Osteocyte (in vitro differentiated cells): ENCODE measurements at regions not wholly inside any gene's neighbourhood (a gene's known extent, or its start where the extent isn't known, plus 50 kb on each side); places are given as distances from the start of the nearest gene placed in this dataset.

Source experiments
- DNase-seq: peaks from one replicate; pipeline ENCODE4 v3.0.0; 2021; ENCODE audit warnings: mixed read lengths; ENCODE audit not compliant: unreplicated experiment; ENCODE audit errors: extremely low spot score
- H3K27ac Mint-ChIP-seq: one replicate; pipeline ENCODE4 v1.8.0; 2021; ENCODE audit warnings: mild to moderate bottlenecking, mixed read lengths; ENCODE audit not compliant: unreplicated experiment
- H3K27me3 Mint-ChIP-seq: one replicate; pipeline ENCODE4 v1.8.0; 2021; ENCODE audit warnings: mixed read lengths; ENCODE audit not compliant: unreplicated experiment
- H3K36me3 Mint-ChIP-seq: one replicate; pipeline ENCODE4 v1.8.0; 2021; ENCODE audit warnings: mixed read lengths; ENCODE audit not compliant: unreplicated experiment
- H3K4me1 Mint-ChIP-seq: one replicate; pipeline ENCODE4 v1.8.0; 2021; ENCODE audit warnings: mixed read lengths; ENCODE audit not compliant: unreplicated experiment
- H3K4me3 Mint-ChIP-seq: one replicate; pipeline ENCODE4 v1.8.0; 2021; ENCODE audit warnings: mild to moderate bottlenecking, moderate library complexity, mixed read lengths; ENCODE audit not compliant: unreplicated experiment
- H3K9me3 Mint-ChIP-seq: one replicate; pipeline ENCODE4 v1.8.0; 2021; ENCODE audit warnings: mixed read lengths; ENCODE audit not compliant: unreplicated experiment
- CTCF ChIP-seq: fragments of 200-600 bp; sonication (generic); IDR thresholded peaks from 2 replicates; pipeline ENCODE4 v1.5.0; 2021; ENCODE audit warnings: antibody characterized with exemption, mild to moderate bottlenecking, moderate library complexity

GRCh38 chr18:56062931-56063330 is 474.9 kb upstream of the TCF4 start:
- Mint-ChIP-seq H3K4me3 (no peak overlapping the region), H3K9me3 (no peaks in the 10 kb centered on the region), H3K27ac (no peak overlapping the region), H3K36me3 (no peaks in the 10 kb centered on the region), H3K4me1 (peaks cover 21% of the 10 kb centered on the region), H3K27me3 (no peaks in the 10 kb centered on the region)
- no peak for TF ChIP-seq CTCF
- DNase-seq: no peak

- H3K4me1 Mint-ChIP-seq: peaks cover 3% of the 10 kb centered on the region
- no peak for DNase-seq
- H3K4me3 Mint-ChIP-seq: no peak overlapping the region
- TF ChIP-seq CTCF: no peak
- no peak overlapping the region for H3K27ac Mint-ChIP-seq
- no peaks in the 10 kb centered on the region for H3K27me3 Mint-ChIP-seq
- H3K9me3 Mint-ChIP-seq: no peaks in the 10 kb centered on the region
- H3K36me3 Mint-ChIP-seq: no peaks in the 10 kb centered on the region
These were observed 473.1 kb upstream of the TCF4 start for GRCh38 chr18:56060967-56061541.

GRCh38 chr18:56052202-56052601 is 464.2 kb upstream of the TCF4 start:
- DNase-seq: no peak
- Mint-ChIP-seq H3K27me3 (no peaks in the 10 kb centered on the region), H3K4me1 (no peaks in the 10 kb centered on the region), H3K36me3 (peaks cover 6% of the 10 kb centered on the region), H3K27ac (no peak overlapping the region), H3K9me3 (peaks cover 14% of the 10 kb centered on the region), H3K4me3 (no peak overlapping the region)
- TF ChIP-seq CTCF: no peak

- TF ChIP-seq CTCF: no peak
- no peaks in the 10 kb centered on the region for H3K4me1 Mint-ChIP-seq
- no peak overlapping the region for H3K27ac Mint-ChIP-seq
- peaks cover 15% of the 10 kb centered on the region for H3K9me3 Mint-ChIP-seq
- peaks cover 6% of the 10 kb centered on the region for H3K36me3 Mint-ChIP-seq
- H3K4me3 Mint-ChIP-seq: no peak overlapping the region
- H3K27me3 Mint-ChIP-seq: no peaks in the 10 kb centered on the region
- no peak for DNase-seq
These were observed 456.2 kb upstream of the TCF4 start for GRCh38 chr18:56044239-56044638.

GRCh38 chr18:56043641-56044061 is 455.7 kb upstream of the TCF4 start:
- TF ChIP-seq CTCF: no peak
- DNase-seq: no peak
- Mint-ChIP-seq H3K4me1 (no peaks in the 10 kb centered on the region), H3K27ac (no peak overlapping the region), H3K36me3 (peaks cover 6% of the 10 kb centered on the region), H3K27me3 (no peaks in the 10 kb centered on the region), H3K9me3 (peaks cover 13% of the 10 kb centered on the region), H3K4me3 (no peak overlapping the region)
